HG03097 (cell line): ENCODE measurements at regions not wholly inside any gene's neighbourhood (a gene's known extent, or its start where the extent isn't known, plus 50 kb on each side); places are given as distances from the start of the nearest gene placed in this dataset.
"Not testable (repeated sequence)": the region's sequence is repeated elsewhere in the genome, so short reads cannot be mapped to it uniquely, and the experiment has no call there.

Experiments used
- ATAC-seq: cut with Tn5 transposase; IDR thresholded peaks from one replicate; pipeline ENCODE4 v1.9.1; 2021; ENCODE audit not compliant: unreplicated experiment, low FRiP score

DNA sequence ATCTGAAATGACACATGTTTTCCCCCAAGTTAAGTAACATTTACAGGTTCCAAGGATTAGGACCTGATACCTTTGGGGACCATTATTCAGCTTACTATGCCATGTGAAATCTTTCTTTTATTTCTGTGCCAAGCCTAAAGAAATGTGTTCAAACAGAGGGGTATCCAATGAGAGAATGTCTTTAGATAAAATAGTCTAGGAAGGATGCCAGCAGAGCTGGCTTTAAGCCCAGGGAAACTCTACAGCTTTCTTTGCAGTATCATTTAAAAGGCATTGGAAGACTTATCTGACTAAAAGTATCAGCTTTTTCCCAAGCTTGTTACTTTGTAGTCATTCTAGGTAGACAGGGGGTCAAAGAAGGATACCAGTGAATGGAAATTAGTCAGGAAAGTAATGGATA, 860.4 kb downstream of the PLA2G4A start:
- no peak for ATAC-seq

DNA sequence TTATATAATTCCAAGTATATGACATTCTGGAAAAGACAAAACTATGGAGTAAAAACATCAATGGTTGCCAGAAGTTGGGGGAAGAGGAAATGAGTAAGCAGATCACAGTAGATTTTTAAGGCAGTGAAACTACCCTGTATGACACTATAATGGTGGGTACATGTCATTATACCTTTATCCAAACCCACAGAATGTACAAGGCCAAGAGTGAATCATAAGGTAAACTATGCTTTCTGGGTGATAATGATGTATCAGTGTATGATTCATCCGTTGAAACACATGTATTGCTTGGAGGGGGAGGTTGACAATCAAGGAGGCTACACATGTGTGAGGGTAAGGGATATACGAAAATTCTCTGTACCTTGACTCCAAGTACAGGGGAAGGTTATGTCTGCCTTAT, 862.7 kb downstream of the PLA2G4A start:
- ATAC-seq: no peak

DNA sequence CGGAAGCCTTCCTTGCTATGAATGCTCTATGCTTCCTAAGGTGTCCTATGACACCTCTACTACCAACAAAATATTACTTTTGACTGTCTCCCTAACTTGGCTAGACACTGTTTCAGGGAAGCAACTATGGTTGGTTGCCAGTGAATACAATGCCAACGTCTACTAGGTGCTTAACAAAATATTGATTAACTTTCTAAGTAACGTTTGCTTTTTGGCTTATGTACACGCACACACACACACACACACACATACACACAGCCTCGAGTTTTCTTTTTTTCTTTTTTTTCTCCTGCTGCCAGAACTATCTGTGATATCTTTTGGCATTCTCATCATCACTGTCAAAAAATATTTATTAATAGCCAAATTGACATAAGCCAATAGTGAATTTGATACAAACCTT, 864.0 kb downstream of the PLA2G4A start:
- ATAC-seq: no peak

DNA sequence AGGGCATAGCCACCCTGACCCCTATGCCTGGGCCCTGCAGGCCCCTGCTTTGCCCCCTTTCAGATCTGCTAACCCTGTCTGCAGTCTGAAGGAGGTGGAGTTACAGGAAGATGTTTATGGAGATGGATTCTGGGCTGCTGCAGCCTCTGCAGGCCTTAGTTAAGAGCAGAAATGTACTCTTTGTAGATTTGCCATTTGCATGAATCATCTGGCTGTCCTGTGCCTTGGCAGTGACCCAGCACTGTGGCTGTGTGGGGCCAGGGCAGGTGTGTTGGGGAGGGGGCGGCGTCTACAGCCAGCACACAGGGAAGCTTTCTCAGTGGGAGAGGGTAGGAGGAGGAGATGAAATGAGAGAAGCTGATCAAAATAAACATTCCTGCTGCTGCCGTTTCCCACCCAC, 867.3 kb downstream of the PLA2G4A start:
- no peak for ATAC-seq

DNA sequence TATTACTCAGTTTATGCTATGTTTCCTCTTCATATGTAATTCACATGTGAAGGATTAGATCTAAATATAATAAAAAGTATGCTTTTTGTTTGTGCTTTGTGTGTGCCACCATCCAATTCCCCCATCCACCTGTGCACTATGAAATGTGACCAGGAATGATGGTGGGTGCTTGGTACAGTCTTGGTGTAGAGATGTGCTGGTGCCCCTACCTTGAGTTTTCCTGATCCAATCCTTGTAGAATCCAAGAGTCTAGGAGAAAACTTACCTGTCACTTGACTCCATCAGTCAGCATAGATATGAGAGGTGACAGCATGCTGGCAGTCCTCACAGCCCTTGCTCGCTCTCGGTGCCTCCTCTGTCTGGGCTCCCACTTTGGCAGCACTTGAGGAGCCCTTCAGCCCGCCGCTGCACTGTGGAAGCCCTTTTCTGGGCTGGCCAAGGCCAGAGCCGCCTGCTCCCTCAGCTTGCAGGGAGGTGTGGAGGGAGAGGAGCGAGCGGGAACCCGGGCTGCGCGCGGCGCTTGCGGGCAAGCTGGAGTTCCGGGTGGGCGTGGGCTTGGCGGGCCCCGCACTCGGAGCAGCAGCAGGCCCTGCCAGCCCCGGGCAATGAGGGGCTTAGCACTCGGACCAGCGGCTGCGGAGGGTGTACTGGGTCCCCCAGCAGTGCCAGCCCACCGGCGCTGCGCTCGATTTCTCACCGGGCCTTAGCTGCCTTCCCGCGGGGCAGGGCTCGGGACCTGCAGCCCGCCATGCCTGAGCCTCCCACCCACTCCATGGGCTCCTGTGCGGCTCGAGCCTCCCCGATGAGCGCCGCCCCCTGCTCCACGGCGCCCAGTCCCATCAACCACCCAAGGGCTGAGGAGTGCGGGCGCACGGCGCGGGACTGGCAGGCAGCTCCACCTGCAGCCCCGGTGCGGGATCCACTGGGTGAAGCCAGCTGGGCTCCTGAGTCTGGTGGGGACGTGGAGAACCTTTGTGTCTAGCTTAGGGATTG, 874.7 kb downstream of the PLA2G4A start:
- not testable (repeated sequence) for ATAC-seq

DNA sequence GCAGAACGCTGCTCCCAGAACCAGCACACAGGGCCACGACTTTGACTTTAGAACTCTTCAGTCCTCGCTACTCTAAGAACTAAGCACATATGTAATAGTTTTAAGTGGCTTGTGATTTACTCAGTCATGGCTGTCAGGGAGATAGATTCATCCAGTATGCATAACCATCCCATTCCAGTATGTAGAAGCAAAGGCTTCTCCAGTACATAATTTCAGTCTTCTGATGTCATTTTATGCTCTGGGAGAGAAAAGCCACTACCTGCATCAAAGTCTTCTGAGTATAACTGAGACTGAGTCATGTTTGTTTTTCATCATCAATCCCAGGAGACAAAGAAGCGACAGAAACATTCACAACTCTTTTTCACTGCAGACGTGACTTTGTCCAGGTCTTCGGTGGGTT, 885.7 kb downstream of the PLA2G4A start:
- ATAC-seq: no peak

DNA sequence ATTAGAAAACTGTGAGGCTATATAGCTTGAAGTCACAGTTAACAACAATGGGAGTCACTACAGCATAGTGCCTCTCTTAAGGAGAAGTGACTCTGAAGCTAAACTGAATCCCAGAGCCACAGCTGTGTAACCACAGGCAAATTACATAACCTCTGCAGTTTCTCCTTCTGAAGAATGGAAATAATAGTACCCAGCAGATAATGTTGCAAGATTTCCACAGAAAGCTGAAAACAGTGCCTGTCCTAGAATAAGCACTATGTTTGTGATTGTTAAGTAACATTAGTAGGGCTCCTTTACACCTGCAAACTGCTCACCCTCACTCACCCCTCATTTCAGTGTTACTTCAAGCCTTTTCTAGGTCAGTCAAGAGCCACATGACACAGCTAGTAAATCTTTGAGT, 886.7 kb downstream of the PLA2G4A start:
- no peak for ATAC-seq

DNA sequence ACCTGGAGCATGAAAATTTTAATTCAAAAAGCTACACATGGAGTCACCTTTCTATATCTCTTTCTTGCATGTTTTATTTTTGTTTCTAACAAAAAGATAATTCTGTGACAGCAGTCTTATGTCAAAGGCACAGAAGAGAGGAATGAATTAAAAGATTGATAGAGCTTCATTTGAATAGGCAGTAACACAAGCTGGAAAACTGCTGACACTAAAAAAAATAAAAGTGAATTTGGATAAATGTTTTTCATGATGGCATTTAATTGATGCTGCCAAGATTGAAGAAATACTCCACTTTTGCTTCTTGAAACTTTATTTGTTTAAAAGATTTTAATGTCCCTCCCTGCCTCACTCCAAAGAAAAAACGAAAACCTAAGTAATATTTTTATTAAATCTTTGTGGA, 887.4 kb downstream of the PLA2G4A start:
- ATAC-seq: no peak

DNA sequence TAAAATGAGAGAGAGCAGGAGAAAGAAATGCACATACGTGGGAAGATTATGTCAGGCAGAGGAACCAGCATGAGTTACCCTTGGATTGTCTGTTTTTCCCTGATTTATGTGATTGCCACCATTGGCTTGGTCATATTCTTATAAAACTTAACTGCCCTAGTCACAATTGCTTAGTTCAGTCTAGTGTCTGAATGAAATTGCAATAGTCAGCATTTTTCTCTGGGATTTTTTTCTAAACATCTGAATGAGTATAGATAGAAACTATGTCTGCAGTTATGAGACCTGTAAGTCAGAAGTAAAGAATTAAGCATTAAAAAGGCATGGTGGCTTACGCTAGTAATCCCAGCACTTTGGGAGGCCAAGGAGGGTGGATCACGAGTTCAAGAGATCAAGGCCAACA, 889.8 kb downstream of the PLA2G4A start:
- no peak for ATAC-seq

DNA sequence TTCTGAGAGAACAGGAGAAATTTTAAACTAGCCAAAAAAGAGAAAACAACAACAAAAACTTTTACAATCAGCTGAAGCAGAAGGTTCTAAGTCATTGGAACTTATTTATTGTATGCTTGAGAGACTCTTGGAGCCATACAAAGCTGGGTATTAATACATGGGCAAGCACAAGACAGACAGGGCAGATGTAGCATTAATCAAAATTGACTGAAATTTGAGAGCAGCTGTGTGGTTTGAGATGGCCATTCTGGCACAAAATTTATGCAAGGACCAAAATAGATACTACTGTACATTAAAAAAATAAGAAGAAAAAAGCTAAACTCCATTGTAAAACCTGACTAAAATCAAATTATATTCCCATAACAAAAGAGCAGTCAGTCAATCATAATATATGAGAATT, 892.5 kb downstream of the PLA2G4A start:
- no peak for ATAC-seq

DNA sequence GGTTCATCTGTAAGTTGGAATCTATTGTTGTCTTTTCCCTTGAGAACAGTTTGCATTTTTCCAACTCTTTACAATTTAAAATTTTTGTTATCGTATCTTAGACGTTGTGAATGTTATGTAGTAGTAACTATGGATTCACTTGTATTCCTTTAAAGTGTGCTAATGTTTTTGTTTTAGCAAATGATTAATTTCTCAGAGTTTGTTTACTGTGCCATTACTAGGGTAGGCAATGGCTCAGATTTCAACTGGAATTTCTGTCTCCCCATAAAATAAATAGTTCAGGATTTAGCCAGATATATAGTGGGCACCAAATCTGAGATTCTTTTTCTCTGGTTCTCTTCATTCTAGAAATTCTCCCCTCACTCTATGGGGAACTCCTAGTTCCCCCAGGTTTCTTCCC, 896.5 kb downstream of the PLA2G4A start:
- no peak for ATAC-seq

DNA sequence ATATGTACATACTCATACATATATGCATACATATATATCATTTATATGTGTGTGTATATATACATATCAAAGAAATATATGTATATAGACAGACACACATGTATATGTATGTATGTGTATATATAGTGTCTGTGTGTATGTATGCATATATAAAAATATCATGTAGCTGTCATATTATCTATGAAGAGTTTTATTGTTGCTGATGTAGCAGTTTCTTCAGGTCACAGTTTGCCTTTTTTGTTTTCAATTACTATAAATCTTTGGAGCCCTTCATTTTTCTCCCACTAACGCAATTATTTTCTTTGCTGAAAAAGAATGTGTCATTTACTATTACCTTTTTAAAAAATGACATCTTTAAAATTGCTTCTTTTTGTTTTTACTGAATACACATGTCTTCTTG, 904.5 kb downstream of the PLA2G4A start:
- no peak for ATAC-seq

DNA sequence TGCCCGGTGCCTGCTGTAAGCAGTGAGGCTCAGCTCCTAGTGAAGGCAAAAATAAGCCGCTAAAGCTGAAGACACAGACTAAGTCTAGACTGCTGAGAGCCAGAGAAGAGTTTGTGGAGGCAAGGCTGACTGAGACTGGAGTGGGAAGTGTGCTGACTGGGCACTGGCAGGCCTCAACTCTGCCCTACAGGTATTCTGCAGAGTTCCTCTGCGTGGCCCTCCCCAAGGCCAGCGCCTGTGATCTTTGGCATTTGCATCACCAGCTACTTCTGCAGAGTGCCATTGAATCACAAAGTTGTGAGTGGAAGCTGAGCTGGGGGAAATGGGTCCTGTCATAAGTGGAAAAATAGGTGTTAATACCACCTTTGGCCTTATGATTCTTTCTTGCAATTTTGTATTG, 905.7 kb downstream of the PLA2G4A start:
- ATAC-seq: no peak

DNA sequence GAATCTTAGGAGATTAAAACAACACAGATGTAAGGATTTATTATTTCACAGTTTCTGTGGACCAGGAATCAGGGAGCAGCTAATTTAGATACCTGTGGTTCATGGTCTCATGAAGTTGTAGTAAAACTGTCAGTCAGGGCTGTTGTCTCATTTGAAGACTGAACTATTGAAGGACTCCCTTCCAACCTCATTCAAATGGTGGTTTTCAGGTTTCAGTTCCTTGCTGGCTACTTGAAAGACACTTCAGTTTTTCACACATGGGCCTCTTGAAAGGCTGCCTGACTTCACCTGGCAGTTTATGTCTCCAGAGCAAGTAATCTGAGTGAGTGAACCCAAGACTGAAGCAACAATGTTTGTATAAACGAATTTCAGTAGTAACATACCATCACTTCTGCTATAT, 915.9 kb downstream of the PLA2G4A start:
- ATAC-seq: peak; percentile 56

DNA sequence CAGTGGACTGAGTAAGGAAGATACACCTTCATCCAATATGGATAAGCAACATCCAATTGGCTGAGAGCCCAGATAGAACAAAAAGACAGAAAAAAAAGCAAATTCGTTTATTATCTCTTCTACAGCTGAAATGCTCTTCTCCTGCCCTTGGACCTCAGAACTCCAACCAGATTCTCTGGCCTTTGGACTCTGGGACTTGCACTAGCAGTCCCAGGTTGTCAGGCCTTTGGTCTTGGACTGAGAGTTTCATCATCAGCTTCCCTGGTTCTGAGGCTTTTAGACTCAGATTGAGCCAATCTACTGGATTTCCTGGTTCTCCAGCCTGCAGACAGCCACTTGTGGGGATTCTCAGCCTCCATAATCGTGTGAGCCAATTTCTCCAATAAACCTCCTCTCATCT, 926.8 kb downstream of the PLA2G4A start:
- no peak for ATAC-seq

DNA sequence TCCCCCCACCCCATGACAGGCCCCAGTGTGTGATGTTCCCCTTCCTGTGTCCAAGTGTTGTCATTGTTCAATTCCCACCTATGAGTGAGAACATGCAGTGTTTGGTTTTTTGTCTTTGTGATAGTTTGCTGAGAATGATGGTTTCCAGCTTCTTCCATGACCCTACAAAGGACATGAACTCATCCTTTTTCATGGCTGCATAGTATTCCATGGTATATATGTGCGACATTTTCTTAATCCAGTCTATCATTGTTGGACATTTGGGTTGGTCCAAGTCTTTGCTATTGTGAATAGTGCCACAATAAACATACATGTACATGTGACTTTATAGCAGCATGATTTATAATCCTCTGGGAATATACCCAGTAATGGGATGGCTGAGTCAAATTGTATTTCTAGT, 927.9 kb downstream of the PLA2G4A start:
- ATAC-seq: not testable (repeated sequence)

DNA sequence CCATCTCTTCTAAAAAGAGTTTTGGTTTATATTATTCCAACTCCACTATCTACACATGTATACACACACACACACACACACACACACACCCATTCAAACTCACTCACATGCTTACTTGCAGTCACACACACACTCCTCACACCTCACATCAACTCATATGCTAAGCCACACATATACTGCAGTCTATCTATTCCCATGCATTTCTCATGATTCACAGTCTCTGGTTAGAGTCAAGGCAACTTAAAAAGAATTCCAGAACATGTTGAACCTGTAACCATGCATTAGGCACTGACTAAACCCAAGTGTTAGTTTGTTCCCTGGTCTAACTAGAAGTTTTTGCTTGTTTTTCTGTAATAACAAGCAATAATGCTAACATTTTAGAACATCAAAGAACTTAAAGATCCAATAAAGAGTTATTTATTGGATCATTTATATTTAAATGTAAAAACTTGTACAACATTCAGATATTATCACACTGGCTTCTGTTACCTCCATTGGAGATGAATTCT, 931.1 kb downstream of the PLA2G4A start:
- no peak for ATAC-seq

DNA sequence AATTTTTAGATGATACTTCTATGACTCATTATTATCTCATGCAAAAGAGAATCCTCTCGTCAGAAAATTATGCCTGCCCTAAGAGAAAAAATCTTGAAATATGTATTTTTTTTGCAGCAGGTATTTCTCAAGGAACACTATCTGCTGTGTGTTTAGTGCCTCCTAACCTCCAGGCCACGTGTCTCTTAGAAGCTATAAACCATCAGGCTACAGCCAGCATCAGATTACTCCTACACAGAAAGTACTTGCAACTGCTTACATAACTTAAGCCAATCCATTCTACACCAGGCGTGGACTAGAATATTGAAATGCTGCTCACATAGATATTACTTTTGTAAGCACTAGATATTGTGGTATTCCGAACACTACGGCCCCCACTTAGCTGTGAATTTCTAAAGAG, 933.4 kb downstream of the PLA2G4A start:
- ATAC-seq: no peak

DNA sequence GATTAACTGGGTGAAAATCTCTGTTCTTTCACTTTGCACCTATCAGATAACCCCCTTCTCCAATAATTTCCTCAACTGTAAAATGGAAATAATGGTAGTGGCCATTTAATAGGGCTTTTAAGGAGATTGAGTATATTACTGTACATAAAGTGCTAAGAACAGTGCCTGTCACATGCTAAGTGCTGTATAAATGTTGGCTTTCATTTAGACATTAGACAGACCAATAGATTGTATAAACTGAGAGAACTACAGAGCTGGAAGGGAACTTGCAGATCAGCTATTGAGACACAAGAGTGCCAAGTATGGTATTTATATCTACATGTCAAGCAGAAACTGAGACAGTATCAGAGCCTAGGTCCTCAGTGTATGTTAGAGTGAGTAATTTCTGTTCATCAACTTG, 934.7 kb downstream of the PLA2G4A start:
- ATAC-seq: no peak

DNA sequence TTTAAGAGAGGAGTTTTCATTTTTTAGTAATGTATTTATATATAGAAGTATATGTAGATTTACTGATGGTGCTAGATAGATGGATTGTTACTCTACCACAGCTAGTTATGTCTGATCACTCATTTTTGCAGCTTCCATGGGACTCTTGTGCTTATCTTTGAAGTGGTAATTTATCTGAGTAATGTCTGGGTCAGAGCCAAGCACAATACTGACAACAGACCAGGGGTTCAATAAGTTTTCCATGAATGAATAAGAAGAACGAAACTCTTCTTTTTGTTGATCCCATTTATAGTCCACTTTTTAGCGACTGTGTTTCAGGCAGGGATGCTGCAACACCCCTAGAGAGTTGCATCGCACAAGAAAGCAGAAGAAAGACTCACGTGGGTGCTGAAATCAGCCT, 935.2 kb downstream of the PLA2G4A start:
- no peak for ATAC-seq

DNA sequence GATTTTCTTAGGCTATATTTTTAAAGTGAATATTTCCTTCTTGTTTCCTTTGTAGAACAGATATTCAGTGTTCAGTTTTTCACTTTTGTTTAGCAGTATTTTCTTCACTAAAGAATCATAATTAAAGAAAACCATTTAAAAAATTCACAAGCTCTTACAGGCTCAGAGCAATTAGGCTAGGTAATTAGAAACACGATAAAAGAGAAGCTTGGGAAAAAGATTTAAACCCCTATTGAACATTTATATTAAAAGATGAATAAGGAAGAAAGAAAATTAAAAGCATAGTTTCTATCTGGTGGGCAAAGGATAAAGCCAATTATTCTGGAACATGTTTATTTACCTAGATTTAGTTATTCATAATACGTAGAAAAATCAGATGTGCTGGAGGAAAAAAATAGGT, 942.6 kb downstream of the PLA2G4A start:
- ATAC-seq: no peak

DNA sequence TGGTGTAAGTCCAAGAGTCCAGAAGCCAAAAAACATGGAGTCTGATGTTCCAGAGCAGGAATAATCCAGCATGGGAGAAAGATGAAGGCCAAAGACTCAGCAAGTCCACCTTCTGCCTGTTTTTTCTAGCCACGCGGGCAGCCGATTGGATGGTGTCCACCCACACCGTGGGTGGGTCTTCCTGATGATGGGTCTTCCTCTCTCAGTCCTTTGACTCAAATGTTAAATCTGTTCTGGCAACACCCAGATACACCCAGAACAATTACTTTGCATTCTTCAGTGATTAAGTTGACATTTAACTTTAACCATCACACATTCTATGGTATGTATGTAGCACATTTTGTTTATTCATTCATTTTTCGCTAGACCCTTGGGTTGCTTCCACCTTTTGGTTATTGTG, 944.4 kb downstream of the PLA2G4A start:
- no peak for ATAC-seq
